ENCODE measurements at regions not wholly inside any gene's neighbourhood (a gene's known extent, or its start where the extent isn't known, plus 50 kb on each side); places are given as distances from the start of the nearest gene placed in this dataset.
"Not testable (repeated sequence)": the region's sequence is repeated elsewhere in the genome, so short reads cannot be mapped to it uniquely, and the experiment has no call there.

DNA sequence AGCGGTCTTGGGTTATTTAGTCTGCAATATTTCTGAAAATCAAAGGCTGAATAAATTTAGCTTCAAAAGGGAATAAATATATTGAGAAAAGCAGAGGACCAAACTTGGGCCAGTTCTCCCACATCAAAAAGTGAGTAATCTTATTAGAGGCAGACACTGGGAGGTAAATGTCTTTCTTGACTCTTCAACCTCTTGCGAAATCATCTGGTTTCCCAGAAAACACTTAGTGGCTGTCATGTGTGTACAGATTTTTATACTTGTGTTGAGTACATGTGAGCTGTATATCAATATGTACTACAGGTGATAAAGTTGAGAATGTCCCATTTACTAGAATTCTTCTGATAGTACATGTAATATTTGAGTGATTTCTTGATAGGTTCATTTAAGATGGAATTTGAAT, 454.9 kb downstream of the PRR16 start:
- no peak for DNase-seq (ENCODE audit: low spot score)

DNA sequence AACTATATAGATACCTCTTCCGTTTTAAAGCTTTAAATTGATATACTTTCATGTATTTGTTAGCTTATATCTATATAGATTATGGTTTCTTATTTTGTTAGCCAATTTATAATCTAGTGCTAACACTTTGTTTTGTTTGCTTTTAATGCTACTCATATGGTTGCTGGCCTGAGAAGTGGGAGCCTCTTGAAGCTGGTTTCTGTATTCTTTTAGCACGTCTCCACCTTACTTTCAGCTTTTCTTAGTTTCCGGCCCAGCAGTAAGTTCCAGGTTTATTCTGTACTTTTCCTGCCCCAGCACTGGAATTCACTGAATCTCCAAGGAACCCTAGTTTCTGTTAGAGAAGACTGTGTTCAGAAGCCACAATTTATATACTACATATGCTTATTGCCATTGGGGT, 458.9 kb downstream of the PRR16 start:
- no peak for DNase-seq (ENCODE audit: low spot score)

DNA sequence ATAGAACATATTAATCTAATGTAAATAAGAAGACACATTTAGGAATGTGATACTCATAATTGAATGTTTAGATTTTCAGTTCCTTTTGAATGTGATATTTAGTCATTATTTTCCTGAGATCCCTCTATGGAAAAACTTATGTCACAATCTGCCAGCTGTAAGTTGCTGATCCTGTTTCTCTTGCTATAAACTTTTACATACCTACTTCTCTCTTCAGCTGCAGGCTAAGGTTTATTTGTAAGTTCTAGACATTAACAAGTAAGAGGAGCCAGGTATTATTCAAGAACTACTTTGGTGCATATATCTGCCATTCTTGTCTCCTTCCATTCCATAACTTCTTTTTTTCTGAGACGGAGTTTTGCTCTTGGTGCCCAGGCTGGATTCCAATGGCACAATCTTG, 462.4 kb downstream of the PRR16 start:
- DNase-seq (ENCODE audit: low spot score): no peak

DNA sequence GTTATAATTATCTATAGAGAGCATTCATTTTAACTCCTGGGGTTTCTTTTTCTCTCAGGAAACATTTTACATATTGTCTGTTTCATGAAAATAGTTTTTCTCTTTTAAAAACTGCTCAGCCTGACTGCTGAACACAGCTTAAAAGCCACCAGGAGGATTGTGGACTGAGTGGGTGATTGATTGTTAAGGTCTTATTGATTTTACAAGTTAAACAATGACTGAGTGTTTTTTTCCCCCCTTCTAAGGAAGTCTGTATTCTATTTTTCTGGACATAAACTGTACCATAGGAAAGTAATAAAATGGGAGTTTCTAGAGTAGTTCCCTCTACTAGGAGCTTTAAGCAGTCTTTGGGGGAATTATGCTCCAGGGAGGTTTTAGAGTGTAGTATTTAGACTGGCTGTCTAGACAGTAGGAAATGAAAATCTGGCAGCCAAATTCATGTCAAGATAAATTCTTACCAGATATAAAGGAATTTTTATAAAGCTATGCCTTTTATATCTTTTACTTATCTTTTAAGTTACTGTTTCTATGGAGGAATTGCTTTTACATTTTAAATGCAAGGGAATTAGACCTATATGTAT, 463.9 kb downstream of the PRR16 start:
- no peak for DNase-seq (ENCODE audit: low spot score)

DNA sequence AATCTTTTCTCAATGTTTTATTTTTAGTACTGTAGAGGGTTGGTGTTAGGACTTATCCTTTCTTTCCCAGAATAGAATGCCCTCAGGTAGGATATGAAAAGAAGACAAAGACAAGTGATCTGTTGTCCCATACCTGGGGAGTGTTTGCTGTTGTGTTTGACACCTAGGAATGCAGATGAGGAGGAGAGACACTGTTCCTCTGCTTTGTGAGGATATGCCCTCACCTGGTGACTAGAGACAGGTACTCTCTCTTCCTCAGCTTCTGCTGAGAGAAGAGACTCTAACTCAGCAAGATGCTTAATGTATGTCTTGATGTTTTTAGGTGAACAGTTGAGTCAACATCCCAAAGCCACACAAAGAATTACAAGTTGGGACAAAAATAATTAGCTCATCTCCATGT, 468.4 kb downstream of the PRR16 start:
- DNase-seq (ENCODE audit: low spot score): no peak

DNA sequence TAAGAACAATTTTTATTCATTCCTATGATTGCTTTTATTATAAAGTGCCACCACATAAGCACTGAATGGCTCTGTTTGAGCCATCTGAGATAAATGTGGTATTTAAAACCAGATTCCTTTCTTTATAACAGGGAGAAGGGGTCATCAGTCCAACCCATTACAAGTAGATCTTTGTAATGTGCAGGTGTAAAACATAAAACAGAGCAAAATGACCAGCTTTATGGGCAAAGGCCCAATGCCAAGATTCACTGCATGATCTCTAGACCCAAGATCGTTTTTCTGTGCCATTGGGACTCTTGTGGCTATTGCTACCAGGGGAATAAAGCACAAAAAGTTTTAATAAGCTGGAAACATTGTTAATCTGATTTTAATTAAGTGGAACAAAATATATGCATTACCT, 469.9 kb downstream of the PRR16 start:
- DNase-seq (ENCODE audit: low spot score): no peak

DNA sequence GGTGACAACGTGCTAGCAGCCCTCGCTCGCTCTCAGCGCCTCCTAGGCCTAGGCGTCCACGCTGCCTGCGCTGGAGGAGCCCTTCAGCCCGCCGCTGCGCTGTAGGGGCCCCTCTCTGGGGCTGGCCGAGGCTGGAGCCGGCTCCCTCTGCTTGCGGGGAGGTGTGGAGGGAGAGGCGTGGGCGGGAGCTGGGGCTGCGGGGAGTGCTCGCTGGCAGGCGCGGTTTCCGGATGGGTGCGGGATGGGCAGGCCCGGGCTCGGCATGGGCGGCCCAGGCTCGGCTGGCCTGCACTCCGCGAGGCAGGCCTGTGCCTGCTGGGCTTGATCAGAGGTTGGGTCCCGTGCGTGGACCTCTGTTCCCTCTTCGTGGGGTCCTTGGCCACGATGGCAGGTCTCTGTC, 472.6 kb downstream of the PRR16 start:
- DNase-seq (ENCODE audit: low spot score): no peak

DNA sequence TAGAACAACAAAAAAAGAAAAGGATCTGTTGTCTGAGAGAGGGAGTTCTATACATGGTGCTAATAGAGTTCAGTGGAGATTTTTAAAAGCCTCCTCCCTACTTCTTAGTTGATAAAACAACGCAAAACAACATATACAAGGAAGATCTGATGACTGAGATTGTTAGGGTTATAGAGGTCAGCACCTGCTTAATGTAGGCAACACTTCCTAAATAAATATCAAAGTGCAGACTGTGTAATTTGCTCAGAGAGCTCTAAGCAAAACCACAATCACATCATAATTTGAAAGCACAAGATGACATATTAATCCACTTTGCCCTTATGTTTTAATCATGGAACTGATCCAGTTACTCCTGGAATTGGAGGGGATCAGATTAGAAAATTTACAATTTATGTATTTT, 474.5 kb downstream of the PRR16 start:
- no peak for DNase-seq (ENCODE audit: low spot score)

DNA sequence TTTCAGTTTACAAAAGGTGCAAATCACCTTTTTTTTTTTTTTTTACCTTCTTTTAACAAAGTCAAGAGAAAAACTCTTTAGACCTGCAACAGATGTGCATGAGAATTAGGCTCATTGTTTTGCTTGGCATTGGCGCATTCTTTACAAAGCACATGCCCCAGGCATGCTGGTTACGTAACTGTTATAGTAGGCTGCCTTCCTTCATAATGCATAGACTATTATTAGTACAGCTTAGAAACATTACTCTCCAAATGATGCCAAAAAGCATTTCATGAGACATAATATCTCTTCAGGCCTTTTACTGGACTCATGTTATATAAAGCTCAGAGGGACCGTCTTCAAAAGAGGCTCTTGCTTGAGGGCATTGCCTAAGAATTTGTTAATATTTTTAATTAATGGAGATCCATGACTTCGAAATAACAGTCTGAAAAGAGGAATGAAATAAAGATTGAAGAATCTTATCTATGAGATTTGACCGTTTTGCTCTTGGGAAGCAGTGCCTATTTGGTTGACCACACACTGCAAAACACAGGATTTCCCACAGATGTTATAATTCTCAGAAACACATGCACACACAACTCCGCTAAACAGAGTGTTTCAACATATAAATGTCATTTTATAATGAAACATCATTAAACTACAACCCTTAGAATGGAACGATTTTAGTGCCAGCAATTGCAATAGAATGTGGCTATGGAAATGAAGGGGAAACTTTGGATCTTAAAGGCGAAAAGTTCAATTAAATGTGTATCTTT, 478.7 kb downstream of the PRR16 start:
- DNase-seq (ENCODE audit: low spot score): no peak

DNA sequence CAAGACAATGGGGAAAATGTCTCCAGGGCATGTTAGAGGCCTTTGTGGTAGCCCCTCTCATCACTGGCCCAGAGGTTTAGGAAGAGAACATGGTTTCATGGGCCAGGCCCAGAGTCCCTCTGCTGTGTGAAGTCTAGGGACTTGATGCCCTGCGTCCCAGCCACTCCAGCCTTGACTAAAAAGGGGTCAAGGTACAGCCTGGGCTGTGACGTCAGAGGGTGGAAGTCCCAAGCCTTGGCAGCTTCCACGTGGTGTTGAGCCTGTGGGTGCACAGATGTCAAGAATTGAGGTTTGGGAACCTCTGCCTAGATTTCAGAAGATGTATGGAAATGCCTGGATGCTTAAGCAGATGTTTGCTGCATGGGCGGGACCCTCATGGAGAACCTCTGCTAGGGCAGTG, 485.5 kb downstream of the PRR16 start:
- not testable (repeated sequence) for DNase-seq (ENCODE audit: low spot score)

DNA sequence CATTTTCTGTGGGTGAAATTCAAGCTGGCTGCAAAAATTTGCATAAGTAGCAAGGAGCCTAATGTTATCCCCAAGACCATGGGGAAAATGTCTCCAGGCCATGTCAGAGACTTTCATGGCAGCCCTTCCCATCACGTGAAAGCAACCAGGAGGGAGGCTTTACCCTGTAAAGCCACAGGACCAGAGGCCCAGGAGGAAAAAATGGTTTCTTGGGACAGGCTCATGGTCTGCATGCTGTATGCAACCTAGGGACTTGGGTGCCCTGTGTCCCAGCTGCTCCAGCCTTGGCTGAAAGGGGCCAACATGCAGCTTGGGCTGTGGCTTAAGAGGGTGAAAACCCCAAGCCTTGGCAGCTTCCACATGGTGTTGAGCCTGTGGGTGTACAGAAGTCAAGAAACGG, 489.3 kb downstream of the PRR16 start:
- DNase-seq (ENCODE audit: low spot score): not testable (repeated sequence)

DNA sequence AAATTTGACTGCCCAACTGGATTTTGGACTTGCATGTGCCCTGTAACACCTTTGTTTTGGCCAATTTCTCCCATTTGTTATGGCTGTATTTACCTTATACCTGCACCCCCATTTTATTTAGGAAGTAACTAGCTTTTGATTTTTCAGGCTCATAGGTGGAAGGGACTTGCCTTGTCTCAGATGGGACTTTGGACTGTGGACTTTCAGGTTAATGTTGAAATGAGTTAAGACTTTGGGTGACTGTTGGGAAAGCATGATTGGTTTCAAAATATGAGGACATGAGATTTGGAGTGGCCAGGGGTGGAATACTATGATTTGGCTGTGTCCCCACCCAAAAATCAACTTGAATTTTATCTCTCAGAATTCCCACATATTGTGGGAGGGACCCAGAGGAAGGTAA, 490.2 kb downstream of the PRR16 start:
- DNase-seq (ENCODE audit: low spot score): no peak

DNA sequence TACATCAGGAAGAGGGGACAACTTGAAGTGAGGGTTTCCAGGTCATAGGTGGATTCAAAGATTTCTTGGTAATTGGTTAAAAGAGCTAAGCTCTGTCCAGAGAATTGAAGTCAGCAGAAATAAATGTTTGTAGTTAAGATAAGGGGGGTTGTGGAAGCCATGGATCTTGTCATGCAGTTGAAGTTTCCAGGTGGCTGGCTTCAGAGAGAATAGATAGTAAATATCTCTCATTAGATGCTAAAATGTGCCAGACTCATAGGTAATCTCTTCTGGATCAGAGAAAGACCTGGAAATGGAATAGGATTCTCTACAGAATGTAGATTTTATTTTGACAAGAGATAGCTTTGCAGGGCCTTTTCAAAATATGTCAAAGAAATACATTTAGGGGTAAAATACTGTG, 491.7 kb downstream of the PRR16 start:
- no peak for DNase-seq (ENCODE audit: low spot score)

DNA sequence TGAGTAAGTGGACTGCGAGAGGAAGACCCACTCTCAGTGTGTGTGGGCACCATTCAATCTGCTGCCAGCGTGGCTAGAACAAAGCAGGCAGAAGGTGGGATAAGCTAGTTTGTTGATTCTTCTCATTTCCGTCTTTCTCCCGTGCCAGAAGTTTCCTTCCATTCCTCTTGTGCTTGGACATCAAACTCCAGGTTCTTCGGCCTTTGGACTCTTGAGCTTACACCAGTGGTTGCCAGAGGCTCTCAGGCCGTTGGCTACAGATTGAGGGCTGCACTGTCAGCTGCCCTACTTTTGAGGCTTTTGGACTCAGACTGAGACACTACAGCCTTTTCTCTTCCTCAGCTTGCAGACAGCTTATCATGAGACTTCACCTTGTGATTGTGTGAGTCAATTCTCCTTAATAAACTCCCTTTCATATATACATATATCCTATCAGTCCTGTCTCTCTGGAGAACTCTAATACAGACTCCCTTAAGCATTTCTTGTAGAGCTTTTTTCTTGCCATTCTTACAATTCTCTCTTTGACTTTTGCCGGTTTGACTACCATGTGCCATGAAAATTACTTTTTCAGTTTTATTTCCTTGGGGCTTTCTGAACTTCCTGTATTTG, 494.9 kb downstream of the PRR16 start:
- no peak for DNase-seq (ENCODE audit: low spot score)

DNA sequence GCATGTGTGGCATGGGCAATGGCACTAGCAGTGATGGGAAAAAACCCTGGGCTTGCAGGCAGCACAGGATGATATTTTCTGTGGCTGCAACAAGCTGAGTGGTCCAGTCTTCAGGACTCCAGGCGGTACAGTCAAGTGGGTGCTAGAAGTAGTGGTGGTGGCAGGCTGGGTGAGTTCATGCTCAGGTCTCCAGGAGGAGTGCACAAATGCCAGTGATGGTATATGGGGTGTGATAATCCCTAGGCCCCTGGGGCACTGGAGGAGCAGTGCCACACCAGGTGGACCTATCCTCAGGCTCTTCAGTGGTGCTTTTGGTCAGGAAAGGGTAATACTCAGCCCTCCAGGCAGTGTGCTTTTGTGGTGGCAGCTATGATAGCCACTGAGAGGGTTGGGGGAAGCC, 496.4 kb downstream of the PRR16 start:
- no peak for DNase-seq (ENCODE audit: low spot score)

DNA sequence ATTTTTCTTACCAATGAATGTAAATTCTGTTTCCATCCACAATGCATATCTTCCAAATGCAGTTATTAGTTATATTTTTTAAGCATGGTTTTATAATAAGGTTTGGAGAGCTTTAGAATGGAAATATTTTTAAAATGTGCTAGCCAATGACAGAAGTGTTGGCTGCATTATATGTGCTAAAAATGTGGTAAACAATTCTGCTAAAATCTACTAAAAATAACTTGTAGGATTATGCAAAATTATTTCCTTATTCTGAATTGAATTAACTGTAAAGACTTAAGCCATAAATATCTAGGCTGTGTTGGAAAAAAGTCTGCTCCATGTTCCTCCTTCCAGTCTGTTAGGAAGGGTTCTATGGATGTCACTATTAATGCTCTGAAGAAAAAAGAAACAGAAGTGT, 503.3 kb downstream of the PRR16 start:
- DNase-seq (ENCODE audit: low spot score): no peak

DNA sequence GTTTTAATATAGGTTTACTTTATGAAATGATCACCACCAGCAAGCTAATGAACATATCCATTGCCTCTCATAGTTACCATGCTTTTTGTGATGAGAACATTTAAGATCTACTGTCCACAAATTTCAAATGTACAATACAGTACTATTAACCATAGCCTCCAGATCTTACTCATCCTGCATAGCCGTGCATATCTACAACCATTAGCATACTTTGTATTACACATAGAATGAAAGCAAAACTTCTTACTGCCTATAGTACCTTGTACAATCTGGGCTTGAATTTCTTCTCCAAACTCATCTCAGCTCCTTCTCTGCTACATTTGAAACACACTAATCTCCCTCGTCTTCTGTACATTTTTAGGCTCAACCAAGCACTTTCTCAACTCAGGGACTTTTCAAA, 510.6 kb downstream of the PRR16 start:
- no peak for DNase-seq (ENCODE audit: low spot score)

DNA sequence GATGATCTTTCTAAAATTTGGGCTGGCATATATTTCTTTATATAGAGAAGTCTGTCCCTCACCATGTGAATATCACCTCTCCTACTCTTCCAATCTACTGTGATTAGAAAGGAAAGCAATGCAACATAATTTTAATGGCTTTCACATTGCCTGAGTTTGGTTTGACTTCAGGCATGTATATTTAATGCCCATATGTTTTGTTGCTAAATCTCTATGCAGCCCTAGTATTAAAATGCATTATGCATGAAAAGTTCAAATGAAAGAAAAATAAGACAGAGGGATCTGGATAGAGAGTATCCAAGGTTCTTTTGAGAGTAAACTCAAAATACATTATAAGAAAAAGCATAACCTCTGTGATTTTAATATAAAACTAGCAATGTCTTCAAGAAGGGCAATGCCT, 518.3 kb downstream of the PRR16 start:
- DNase-seq (ENCODE audit: low spot score): no peak

DNA sequence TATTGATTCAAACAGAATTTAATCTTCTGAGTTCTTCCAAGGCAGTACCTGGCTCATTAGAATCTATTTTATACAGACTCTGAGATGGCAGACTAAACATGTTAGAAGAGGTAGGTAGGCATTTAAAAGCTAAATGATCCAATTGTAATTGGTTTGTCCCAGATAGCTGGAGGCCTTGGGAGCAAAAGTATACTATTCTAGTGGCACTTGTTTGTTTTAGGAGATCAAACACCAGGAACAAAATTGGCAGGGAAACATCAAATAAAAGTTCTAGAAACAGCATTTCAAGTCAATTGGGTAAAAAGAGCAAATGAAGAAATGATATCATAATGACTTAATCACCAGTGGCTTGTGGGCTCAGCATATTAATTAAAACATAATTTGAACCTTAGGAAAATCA, 521.4 kb downstream of the PRR16 start:
- no peak for DNase-seq (ENCODE audit: low spot score)

DNA sequence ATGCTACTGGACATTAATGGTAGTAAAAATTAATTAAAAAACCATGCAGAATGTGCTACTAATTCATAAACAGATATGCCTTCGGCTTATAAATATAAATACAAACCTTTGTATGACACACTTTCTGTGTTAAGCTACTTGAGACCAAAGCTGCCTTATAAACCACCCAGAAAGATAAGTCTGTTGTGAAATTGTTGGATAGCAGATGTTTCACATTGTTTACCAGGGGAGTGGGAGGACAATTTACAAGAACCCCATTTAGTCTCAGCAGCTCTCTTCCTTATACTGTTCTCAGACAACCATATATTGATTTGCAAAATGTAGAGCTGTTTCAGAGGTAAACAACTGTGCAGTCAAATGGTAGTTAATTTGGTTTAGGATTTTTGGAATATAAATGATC, 524.4 kb downstream of the PRR16 start:
- DNase-seq (ENCODE audit: low spot score): no peak

DNA sequence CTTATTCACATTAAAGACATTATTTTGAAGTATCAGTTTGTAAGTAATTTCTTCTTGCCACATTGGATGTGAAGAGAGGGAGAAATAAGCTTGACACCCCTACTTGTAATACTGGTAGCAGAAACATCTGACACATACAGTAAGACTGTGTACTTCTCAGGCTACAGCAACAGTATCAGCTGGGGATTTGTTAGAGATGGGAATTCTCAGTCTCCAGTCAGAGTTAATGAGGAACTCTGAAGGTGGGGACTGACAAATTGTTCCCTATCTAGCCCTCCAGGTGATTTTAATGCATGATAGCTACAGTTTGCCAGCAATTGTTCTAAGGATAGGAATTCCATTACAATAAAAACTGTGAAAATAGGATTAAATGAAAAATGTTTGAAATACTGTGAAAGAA, 524.8 kb downstream of the PRR16 start:
- DNase-seq (ENCODE audit: low spot score): no peak

DNA sequence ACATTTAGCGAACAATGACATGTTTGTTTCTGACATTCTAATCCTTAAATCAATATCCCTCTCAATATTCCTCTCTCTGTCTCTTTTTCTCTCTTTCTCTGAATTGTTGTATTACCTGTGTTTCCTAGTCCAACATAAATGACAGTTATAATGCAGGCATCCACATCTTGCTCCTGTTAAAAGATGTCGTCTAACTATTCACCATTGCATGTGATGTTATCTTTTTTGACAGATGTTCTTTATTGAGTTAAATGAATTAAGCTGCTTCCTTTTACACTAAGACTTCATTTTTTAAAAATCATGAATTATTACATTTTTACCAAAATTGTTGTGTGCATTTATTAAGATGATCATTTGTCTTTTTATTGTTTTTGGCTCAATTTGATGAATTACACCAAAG, 527.5 kb downstream of the PRR16 start:
- no peak for DNase-seq (ENCODE audit: low spot score)

DNA sequence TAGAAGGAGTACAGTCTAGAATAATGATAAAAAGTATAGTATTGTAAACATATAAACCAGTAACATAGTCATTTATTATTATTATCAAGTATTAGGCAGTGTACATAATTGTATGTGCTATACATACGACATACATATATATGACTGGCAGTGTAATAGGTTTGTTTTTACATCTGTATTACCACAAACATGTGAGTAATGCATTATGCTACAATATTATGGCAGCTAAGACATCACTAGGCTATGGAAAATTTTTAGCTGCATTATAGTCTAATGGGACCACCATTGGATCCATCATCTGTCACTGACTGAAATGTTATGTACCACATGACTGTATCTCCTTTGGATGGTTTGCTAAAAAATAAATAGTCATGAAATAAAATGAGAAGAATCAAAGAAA, 530.0 kb downstream of the PRR16 start:
- no peak for DNase-seq (ENCODE audit: low spot score)

DNA sequence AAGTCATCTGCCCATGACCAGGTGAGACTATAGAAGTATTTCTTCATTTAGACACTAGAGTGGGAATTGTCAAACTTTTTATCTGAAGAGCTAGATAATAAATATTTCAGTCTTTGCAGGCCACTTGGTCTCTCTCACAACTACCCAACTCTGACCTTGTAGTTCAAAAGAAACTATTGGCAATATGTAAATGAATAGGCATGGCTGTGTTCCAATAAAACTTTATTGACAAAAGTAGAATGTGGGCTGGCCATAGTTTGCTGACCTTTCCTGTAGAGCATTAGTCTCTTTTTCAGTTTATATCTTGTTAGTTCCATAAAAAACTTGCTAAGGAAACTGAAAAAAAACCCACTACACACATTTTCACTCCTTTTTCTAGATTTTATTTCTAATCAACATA, 535.5 kb downstream of the PRR16 start:
- no peak for DNase-seq (ENCODE audit: low spot score)
